RWPE2 (cell line): ENCODE measurements at regions not wholly inside any gene's neighbourhood (a gene's known extent, or its start where the extent isn't known, plus 50 kb on each side); places are given as distances from the start of the nearest gene placed in this dataset.

ENCODE experiments used
- ATAC-seq: fragments of 200-7000 bp; cut with Tn5 transposase; 3 replicates; pipeline ENCODE4 v1.9.1; 2021; ENCODE audit warnings: low read depth
- DNase-seq: peaks from one replicate; pipeline ENCODE4 v3.0.0-alpha.2; 2020; ENCODE audit warnings: low spot score
- H3K27ac ChIP-seq: fragments of 450-650 bp; 2 replicates; pipeline ENCODE4 v1.5.1; 2017; ENCODE audit warnings: mild to moderate bottlenecking; ENCODE audit not compliant: poor library complexity, severe bottlenecking
- H3K27me3 ChIP-seq: fragments of 250-450 bp; sonication (Bioruptor Pico); 2 replicates; pipeline ENCODE4 v1.5.1; 2021; ENCODE audit warnings: mild to moderate bottlenecking, moderate library complexity; ENCODE audit not compliant: insufficient read depth, poor library complexity, severe bottlenecking
- H3K36me3 ChIP-seq: fragments of 250-450 bp; sonication (Bioruptor Pico); 2 replicates; pipeline ENCODE4 v1.5.1; 2020; ENCODE audit warnings: low read depth, mild to moderate bottlenecking, moderate library complexity
- H3K4me1 ChIP-seq: fragments of 250-450 bp; sonication (Bioruptor Pico); 2 replicates; pipeline ENCODE4 v1.5.1; 2021; ENCODE audit warnings: mild to moderate bottlenecking, moderate library complexity; ENCODE audit not compliant: insufficient read depth, poor library complexity, severe bottlenecking
- H3K4me3 ChIP-seq: fragments of 250-450 bp; sonication (Bioruptor Pico); 2 replicates; pipeline ENCODE4 v1.5.1; 2021; ENCODE audit warnings: mild to moderate bottlenecking, moderate library complexity; ENCODE audit not compliant: severe bottlenecking
- H3K9me3 ChIP-seq: fragments of 250-450 bp; sonication (Bioruptor Pico); 2 replicates; pipeline ENCODE4 v1.5.1; 2021; ENCODE audit warnings: mild to moderate bottlenecking, moderate library complexity; ENCODE audit not compliant: severe bottlenecking
- CTCF ChIP-seq: fragments of 450-650 bp; IDR thresholded peaks from one replicate; pipeline ENCODE4 v1.5.1; 2017; ENCODE audit warnings: mild to moderate bottlenecking, moderate library complexity; ENCODE audit not compliant: poor library complexity, severe bottlenecking

- DNase-seq, result no peak
- no peaks in the 10 kb centered on the region for H3K36me3 ChIP-seq
- no peak for ATAC-seq
- no peaks in the 10 kb centered on the region for H3K4me1 ChIP-seq
- no peaks in the 10 kb centered on the region for H3K9me3 ChIP-seq
- no peak overlapping the region for H3K27ac ChIP-seq
- no peak for TF ChIP-seq CTCF
- H3K27me3 ChIP-seq, result no peaks in the 10 kb centered on the region
- no peak overlapping the region for H3K4me3 ChIP-seq
Measured at GRCh38 chr6:90759664-90760063, 172.8 kb upstream of the MAP3K7 start.

- Histone ChIP-seq H3K4me1 (no peaks in the 10 kb centered on the region), H3K27me3 (no peaks in the 10 kb centered on the region), H3K4me3 (no peak overlapping the region), H3K27ac (no peak overlapping the region), H3K36me3 (no peaks in the 10 kb centered on the region), H3K9me3 (no peaks in the 10 kb centered on the region)
- no peak for DNase-seq
- TF ChIP-seq CTCF, result no peak
- no peak for ATAC-seq
Measured at GRCh38 chr6:90758741-90759140, 171.9 kb upstream of the MAP3K7 start.

GRCh38 chr6:90753820-90754643, 167.2 kb upstream of the MAP3K7 start:
- DNase-seq, result no peak
- no peak for ATAC-seq
- H3K4me3 ChIP-seq, result no peak overlapping the region
- no peak for TF ChIP-seq CTCF
- H3K36me3 ChIP-seq, result no peaks in the 10 kb centered on the region
- no peaks in the 10 kb centered on the region for H3K9me3 ChIP-seq
- H3K4me1 ChIP-seq, result no peaks in the 10 kb centered on the region
- H3K27ac ChIP-seq, result no peak overlapping the region
- H3K27me3 ChIP-seq, result peaks cover 3% of the 10 kb centered on the region

GRCh38 chr6:90739802-90740201, 152.9 kb upstream of the MAP3K7 start:
- H3K27me3 ChIP-seq, result no peaks in the 10 kb centered on the region
- ATAC-seq (no peak), DNase-seq (no peak)
- no peaks in the 10 kb centered on the region for H3K36me3 ChIP-seq
- no peak overlapping the region for H3K4me3 ChIP-seq
- no peak for TF ChIP-seq CTCF
- H3K4me1 ChIP-seq, result no peaks in the 10 kb centered on the region
- no peaks in the 10 kb centered on the region for H3K9me3 ChIP-seq
- no peak overlapping the region for H3K27ac ChIP-seq

GRCh38 chr6:90739339-90739738, 152.5 kb upstream of the MAP3K7 start:
- H3K36me3 ChIP-seq, result no peaks in the 10 kb centered on the region
- ATAC-seq (no peak), DNase-seq (no peak)
- H3K27me3 ChIP-seq, result no peaks in the 10 kb centered on the region
- H3K4me3 ChIP-seq, result no peak overlapping the region
- no peaks in the 10 kb centered on the region for H3K9me3 ChIP-seq
- no peak overlapping the region for H3K27ac ChIP-seq
- TF ChIP-seq CTCF, result no peak
- no peaks in the 10 kb centered on the region for H3K4me1 ChIP-seq
